ENCODE measurements at regions not wholly inside any gene's neighbourhood (a gene's known extent, or its start where the extent isn't known, plus 50 kb on each side); places are given as distances from the start of the nearest gene placed in this dataset.

DNA sequence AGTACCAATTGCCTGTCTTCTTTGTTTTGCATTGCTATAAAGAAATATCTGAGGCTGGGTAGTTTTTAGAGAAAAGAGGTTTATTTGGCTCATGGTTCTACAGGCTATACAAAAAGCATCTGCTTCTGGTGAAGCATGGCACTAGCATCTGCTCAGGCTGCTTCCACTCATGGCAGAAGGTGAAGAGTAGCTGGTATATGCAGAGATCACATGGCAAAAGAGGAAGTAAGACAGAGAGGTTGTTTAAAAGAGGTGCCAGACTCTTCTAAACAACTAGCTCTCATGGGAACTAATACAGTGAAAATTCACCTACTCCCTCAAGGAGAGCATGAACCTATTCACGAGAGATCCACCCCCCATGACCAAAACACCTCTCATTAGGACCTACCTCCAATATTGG lies 56.7 kb upstream of the GUCA2B start:
- DNase-seq, result no peak

DNA sequence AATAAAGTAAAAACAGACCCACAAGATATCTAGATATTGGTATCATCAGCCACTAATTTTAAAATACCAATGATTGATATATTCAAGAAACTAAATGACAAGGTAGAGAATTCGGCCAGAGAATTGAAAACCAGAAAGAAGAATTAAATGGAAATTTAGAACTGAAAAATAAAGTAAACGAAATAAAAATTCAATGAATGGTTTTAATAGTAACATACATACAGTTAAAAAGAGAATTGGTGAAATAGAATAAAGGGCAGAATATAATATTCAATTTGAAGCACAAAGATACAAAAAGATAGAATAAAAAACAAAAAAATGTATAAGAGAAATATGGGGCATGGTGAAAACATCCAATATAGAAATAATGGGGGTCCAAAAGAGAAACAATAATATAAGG lies 64.0 kb upstream of the GUCA2B start:
- no peak for DNase-seq

DNA sequence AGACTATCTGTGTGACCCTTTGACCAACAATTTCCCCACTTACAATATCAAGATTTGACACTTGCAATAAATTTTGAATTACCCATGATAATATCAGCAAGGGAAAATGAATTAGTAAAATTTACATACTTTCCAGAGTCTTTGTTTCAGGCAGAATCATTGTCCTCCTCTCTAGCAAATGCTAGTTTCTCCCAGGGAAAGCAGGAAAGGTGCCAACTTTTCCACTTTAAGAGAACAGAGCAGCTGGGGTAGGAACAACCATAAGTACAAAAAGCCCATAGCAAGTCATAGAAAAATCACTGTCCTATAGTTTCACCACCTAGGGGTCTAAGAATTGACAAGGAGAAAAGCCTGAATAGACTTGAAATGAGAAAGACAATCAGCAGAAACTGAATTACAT lies 67.1 kb upstream of the GUCA2B start:
- DNase-seq, result no peak

DNA sequence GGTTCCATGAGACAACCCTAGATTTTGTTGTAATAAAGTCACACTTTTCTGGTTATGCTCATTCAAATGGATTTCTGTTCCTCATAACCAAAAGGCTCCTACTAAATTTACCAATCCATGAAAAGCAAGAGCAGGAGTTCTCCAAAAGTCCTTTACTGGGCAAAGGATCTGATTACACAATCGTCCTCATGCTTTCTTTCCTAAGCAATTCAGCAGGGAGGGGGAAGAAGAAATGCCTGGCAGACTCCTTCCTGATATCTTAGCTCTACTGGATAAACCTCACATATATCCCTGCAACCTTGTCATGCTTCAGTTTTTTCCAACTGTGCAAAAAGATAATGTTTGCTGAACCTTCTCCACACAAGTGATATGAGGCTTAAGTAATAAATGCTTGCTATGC lies 67.6 kb upstream of the GUCA2B start:
- peak; percentile 27 to 48 (median 36) for DNase-seq

DNA sequence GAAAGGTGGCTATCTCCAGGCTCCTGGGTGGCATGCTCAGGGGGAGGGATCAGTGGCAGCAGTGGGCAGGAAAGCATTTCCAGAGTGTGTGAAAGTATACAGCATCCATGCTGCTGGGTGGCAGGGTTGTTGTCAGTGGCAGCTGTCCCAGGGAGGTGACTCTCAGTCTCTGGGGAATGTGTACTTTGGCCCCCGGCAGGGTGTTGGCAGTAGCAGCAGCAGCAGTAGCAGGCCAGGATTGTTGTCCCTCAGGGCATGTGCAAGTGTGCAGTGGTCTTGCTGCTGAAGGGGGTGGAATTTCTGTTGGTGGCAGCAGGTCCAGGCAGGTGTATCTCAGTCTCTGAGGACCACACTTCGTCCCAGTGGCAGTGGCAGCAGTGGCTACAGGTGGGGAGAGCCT lies 71.7 kb upstream of the GUCA2B start:
- no peak for DNase-seq

DNA sequence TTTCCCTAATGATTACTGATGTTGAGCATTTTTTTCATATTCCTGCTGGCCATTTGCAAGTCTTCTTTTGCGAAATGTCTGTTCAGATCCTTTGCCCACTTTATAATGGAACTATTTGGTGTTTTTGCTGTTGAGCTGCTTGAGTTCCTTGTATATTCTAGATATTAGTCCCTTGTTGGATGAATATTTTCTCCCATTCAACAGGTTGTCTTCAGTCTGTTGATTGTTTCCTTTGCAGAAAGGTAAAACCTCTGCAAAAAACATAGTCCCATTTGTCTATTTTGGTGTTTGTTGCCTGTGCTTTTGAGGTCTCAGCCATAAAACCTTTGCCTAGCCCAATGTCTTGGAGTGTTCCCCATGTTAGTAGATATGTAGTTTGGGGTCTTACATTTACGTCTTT lies 78.0 kb upstream of the GUCA2B start:
- DNase-seq, result no peak

DNA sequence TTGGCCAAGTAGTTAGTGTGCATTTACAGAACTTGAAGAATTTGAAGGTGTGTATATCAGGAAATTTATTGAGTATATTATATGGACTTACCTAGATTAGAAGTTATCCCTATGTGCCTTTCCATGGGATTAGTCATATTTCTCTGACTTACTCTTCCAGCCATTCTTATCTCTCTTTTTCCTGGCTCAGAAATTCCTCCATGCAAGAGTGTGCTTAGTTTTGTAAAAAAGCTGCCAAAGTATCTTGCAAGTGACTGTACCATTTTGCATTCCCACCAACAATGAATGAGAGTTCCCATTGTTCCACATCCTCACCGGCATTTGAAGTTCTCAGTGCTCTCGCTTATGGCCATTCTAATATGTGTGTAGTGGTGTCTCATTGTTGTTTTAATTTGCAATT lies 82.2 kb upstream of the GUCA2B start:
- no peak for DNase-seq

DNA sequence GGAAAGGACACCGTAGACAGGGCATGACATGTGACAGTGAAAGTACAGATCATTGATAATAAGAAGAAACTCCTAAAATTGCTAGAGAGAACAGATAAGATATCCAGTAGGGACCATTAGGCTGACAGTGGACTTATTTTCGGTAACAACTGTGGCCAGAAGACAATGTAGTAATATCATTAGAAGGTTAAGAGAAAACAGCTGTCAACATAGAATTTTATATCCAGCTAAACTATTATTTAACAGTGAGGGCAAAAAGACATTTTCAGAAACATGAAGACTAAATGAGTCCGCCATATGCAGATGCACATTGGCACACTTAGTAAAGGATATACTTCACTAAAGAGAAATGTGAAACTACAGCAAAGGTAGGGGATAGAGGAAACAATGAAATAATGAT lies 95.4 kb upstream of the GUCA2B start:
- DNase-seq, result no peak

DNA sequence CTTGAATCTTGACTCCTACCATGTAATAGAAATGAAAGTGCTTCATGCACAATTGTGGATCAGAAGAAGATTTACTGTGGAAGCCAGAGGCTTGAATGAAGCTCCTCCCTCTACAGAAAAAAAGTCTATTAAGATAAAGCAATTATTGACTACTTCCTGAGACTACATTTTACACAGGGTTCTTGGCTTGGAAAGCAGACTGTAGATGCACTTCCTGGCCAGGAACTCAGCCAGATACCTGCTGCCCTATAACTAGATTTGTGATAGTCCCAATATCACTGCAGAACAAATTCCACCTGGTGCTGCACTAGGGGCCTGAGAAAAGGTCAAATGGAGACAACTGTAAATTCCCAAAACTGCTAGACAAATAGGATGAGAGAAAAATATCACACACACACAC lies 96.8 kb upstream of the GUCA2B start:
- no peak for DNase-seq

DNA sequence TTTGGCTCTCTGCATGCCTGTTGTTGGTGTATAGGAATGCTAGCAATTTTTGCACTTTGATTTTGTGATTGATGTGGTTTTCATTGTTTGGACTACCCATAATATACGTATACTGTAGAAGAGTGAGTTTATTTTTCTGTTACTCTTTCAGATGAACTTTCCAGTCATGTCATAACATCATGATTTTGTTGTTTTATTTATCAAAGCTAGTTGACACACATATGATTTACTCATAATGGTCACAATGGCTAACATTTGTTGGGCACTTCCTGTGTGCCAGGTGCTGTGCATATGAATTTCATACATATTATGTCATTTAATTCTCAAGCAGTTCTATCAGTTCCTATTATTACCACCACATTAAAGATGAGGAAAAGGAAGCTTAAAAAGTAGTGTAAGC lies 98.1 kb upstream of the GUCA2B start:
- no peak for DNase-seq

DNA sequence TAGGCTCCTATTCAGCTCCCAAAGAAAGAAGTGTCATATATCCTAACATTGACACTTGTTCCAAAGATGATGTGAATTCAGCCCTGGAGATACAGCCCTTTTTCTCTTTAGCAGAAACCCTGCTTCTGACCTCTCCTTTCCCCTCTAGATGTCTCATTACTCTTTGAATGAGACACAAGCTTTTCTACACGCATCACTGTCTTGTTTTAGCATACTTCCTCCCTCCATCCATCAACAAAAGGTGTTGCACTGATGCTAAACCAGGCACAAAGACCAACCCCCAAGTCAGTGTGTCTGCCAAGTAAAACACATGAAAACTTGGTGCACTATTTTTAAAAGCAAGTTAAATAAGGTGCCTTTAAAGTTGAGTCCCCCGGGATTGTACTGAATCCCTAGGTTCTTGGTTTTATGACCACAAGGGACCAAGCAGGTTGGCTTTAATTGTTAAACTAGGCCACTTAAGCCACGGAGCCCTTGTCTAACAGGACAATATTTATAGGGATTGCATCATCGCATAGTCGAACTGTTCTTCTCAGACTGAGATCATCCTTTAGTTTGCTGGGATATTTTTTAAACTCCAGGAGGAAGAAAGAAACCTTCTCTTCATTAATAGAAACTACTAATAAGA lies 101.0 kb upstream of the GUCA2B start:
- peak in 1 of 3 donors; percentile 4 for DNase-seq

DNA sequence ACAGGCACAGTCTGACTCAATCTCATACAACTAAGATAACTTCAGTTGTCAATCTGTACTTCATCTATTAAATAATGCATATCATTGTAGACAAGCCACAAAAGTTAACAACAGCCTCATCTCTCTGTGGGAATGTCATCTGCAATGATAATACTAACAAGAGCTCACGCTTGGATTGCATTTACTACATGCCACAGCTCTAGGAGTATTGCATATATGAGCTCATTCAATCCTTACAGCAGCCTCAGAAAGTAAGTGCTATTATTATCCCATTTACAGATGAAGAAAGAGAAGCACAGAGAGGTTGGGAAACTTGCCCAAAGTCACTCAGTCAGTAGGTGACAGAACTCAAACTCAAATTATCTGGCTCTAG lies 105.7 kb upstream of the GUCA2B start:
- DNase-seq, result no peak

DNA sequence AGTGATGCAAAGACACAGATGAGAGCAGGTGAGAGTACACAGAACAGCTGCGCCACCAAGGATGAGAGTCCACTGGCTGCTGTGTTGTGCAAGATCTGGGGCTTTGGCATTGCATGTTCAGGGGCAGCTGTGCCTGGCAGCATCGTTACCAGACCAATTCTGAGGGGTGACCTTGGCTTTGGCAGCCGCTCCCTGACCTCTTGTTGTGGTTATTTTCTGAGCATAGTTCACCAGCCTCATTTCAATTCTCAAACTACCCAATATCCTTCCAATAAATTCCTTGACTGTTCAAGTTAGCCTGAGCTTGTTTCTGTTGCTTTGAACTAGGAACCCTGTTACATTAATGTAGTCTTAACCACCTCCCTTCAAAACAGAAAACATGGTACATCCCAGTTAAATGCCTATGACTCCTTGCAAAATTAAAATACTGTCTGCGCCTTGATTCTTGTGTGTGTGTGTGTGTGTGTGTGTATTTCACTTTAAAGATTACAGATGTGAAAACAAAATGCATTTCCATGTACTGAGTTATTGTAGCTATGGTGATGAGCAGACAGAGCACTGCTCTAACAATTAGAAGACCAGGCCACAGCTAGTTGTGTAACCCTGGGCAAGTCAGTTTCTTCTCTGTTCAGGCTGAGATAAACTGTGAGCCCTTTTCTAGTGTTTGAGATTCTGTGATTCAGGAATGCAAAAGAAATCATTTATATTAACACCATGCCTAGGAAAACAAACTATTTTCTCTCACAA lies 106.3 kb upstream of the GUCA2B start:
- DNase-seq, result no peak

DNA sequence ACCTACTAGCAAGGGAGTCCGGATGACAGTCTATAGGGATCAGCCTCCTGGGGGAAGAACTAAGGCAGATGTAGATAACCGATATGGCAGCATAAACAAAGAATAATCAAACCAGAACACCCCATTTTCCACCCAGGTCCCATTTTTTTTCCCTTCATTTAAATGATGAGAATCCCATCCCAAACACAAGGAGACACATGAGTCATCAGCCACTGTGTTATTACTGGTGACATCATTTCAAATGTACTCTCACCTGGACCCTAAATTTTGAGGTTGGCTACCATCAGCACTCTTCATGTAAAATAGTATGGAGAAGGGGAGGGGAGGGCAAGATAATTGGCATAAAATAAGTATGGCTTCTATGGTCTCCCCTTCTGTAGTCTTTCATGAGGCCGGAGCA lies 108.9 kb upstream of the GUCA2B start:
- DNase-seq, result no peak

DNA sequence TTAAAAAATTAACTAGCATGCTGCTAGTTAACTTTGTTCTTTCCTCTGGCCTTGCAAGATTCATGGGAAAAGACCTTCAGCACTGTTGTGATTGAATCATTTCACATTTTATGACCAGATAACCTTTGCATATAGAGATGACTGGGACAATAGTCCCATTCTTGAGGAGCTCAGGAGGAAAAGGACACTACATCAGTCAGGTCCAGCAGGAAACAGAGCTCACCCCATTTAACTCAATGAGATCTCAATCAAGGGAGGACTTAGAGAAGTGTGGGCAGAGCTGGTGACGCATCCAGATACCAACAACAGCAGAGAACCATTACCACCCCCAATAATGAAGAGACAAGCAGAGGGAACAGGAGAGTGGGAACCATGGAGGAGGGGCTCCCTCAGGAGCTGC lies 109.4 kb upstream of the GUCA2B start:
- DNase-seq, result no peak

DNA sequence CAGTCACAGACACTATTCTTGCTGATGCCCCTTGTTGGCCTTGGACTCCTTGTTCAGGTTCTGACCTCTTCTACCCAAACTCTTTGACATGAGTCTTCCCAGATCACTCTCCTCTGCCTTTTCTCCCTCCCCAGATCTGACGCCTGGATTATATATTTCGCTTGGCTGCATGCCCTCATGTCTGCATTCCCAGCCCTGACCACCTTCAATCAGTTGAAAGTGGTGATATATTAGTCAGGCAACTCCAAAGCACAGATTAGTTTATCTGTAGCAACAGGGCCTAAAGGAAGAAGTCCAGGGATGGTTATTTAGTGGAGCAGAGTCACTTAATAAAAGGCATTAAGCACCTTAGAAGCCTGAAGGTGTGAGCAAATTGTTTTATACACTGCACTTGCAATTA lies 110.0 kb upstream of the GUCA2B start:
- no peak for DNase-seq

DNA sequence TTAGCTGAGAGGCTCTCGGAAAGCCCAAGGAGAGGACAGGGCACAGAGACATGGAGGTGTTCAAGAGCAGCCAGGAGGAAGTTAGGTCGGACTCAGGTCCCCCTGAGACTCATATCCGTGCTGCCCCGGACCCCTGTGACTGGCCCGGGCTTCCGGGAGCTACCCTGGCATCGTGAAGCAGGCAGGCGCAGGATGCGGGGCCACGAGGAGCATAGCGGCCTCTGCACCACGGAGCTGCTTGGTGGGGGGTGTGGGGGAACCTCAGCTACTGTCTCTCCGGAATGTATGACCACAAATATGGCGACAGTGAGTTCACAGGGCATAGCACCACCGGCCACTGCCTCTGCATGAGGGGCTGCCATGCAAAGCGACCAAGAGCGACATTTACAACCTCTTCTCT lies 112.2 kb upstream of the GUCA2B start:
- no peak for DNase-seq

DNA sequence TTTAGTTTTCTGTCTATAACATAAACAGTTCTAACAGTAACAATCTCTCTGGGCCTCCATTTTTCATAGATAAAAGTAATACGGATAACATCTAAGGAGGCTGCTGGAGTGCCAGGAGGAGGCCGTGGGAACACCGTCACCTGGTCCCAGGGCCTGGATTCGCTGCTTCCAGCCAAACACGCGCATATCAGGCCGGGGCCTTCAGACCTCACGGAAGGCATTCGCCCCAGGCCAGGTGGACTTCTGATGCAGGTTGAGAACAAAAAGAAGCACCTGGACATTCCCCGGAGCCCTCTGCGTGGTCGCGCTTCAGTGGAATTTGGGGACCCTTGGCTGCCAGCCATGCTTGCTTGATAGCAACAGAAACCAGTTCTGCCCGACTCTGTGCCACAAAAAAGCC lies 113.1 kb upstream of the GUCA2B start:
- DNase-seq, result no peak

DNA sequence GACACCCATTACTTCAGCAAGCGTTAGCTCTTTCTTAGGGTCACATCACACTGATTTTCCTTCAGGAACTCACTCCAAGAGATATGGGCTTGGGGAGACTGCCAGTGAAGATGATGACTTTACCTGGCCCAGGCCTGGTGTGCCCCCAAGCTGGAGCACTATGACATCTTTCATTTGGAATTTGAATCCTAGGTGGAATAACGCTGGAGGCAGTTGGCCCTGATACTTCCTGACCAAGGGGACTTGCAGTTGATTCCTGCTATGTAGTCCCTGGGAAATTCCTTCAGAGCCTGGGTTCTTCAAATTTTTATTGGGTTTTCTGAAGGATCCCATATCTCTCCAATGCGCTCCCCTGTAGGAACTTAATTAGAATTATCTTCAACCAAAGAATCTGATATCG lies 114.9 kb upstream of the GUCA2B start:
- no peak for DNase-seq

DNA sequence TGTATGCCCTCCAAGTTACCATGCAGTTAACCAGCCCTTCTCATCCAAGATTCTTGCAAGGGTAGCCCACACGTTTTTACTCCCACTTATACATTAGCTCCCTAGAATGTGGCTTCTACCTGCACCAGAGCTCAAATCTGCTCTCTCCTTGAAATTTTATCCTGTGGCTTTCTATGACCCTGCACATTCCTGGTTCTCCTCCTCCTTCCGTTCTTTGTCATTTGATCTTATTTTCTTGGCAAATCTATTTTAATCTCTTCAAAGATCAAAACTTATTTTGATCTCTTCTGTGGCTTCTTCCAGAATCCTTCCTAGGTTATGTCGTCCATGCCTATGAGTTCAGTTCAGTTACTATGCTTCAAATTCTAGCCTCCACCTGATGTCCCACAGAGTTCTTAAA lies 115.6 kb upstream of the GUCA2B start:
- DNase-seq, result no peak

DNA sequence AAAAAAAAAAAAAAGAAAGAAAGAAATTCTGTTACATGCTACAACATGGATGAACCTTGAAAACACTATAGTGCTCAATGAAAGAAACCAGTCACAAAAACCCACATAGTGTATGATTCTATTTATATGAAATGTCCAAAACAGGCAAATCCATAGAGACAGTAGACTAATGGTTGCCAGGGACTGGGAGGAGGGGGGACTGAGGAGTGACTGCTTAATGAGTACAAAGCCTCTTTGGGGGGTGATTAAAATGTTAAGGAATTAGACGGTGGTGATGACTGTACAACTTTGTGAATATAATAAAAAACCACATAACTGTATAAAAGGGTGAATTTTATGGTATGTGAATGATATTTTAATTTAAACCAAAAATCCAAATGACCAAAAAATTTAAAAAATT lies 116.0 kb upstream of the GUCA2B start:
- DNase-seq, result no peak

DNA sequence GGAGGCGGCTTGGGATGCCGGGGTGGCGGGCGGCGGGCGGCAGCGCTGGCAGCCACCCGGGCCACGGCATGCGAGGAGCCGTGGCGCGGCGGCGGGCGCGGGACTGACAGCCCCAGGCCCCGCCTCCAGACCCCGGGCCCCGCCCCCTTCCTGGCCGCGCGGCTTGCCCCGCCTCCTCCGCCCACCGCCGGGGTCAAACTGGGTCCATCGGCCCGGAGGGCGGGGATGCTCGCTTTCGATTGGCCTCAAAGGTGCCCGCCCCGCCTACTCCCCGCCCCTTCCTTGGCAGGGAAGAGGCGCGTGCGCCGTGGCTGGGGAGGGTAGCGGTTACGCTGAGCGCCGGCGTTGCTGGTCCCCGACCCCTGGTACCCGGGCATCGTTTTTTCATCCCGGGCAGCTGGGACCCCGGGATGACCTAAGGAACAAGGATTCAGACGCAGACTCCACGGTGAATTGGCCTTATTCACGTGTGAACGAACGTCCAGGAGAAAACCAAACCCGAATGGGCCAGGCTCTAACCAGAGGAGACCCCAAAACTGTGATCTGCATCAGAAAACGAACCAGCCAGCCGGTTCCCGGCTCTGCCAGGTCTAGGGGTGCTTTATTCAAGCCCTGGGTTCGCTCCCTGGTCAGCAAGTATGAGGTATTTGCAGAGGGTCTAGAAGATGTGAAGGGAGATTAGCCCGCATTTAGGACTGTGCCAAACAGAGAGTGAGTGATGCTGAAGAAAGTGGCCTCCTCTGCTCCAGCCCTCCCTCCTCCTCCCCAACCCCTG lies 117.2 kb upstream of the GUCA2B start:
- DNase-seq, result peak; percentile 96 to 99 (median 98)

DNA sequence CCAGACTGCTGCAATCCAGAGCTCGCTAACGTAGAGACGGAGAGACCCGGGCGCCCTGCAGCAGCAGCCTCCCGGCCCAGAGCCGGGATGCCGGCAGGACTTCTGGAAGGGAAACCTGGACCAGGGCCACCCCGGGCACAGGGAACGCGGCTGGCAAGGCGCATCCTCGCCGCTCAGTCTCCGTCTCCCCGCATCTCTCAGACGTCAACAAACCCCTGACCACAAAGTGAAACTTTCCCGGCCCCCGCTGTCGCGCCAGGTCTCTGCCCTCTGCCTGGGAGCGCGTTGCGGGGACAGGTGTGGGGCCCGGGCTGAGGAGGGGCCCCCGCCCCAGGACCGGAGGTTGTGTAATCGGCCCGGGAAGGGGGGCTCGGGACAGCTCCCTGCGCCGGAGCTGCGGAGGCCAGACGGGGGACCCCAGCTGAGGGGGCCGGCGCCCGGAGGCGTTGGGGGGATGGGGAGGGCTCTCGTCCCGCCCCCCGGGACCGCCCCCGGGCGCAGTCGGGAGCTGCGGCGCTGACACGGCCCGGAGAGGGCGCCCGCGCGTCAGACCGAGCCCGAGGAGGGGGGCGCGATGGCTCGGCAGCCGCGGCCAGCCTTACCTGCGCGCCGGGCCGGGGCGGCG lies 116.6 kb upstream of the HIVEP3 start:
- DNase-seq, result peak; percentile 14 to 37 (median 20)

DNA sequence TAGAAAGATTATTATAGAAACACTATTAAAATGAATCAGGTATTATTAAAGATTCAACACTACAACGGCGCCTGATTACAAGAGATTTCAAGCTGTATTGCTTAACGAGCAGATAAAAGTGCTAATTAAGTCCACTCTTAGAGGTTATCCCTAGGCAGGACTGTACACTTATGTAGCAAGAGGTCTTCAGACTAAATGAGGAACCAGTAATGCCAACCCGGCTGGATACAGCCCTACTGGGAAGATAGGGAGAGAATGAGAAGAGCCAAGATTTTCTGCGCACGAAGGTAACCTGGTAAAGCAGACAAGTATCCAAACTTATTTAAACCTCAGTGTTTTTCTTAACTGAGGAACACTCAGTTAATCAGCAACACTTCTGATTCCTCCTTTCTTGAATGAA lies 115.7 kb upstream of the HIVEP3 start:
- peak; percentile 61 to 68 (median 64) for DNase-seq

All from suppressor macrophage treated with lipopolysaccharide for 1 hour (primary cell).